ENCODE measurements at regions not wholly inside any gene's neighbourhood (a gene's known extent, or its start where the extent isn't known, plus 50 kb on each side); places are given as distances from the start of the nearest gene placed in this dataset.

- no peaks in the 10 kb centered on the region for H4K20me1 ChIP-seq (ENCODE audit: insufficient read depth, poor library complexity, severe bottlenecking)
- no peaks in the 10 kb centered on the region for H3K9me2 ChIP-seq (replicated peaks; ENCODE audit: insufficient read depth)
- WGBS (ENCODE audit: low lambda C conversion rate, missing lambda C conversion rate): 73% methylated on average over 9 of the region's 9 CpGs
- TF ChIP-seq EZH2phosphoT487 (IDR thresholded peaks at IDR 0.05; ENCODE audit: low read depth, severe bottlenecking, unreplicated experiment): no peak
- TF ChIP-seq CTCF (IDR thresholded peaks at IDR 0.05; ENCODE audit: poor library complexity): no peak
- TF ChIP-seq EZH2 (IDR thresholded peaks at IDR 0.05; ENCODE audit: borderline replicate concordance): no peak
- H3K4me1 ChIP-seq (ENCODE audit: insufficient read depth): peaks cover 5% of the 10 kb centered on the region
- H3K27me3 ChIP-seq: no peaks in the 10 kb centered on the region
- no peaks in the 10 kb centered on the region for H3K9me3 ChIP-seq (ENCODE audit: low read depth)
- no peak overlapping the region for H2AFZ ChIP-seq
- H3K36me3 ChIP-seq (replicated peaks; ENCODE audit: insufficient read depth, low read depth): no peaks in the 10 kb centered on the region
- no peak for DNase-seq (ENCODE audit: low spot score)
- H3K4me2 ChIP-seq: no peak overlapping the region
- H3K4me3 ChIP-seq: no peak overlapping the region
- no peak overlapping the region for H3K27ac ChIP-seq
- H3K79me2 ChIP-seq: no peaks in the 10 kb centered on the region
Measured at GRCh38 chr2:217070043-217070430, 210.2 kb upstream of the TNP1 start.

GRCh38 chr2:217069263-217070042, 209.6 kb upstream of the TNP1 start:
- no peak overlapping the region for H2AFZ ChIP-seq
- no peak overlapping the region for H3K4me3 ChIP-seq
- H4K20me1 ChIP-seq (ENCODE audit: insufficient read depth, poor library complexity, severe bottlenecking): no peaks in the 10 kb centered on the region
- no peaks in the 10 kb centered on the region for H3K27me3 ChIP-seq
- no peak overlapping the region for H3K27ac ChIP-seq
- no peaks in the 10 kb centered on the region for H3K9me2 ChIP-seq (replicated peaks; ENCODE audit: insufficient read depth)
- 97% methylated on average over 7 of the region's 7 CpGs for WGBS (ENCODE audit: low lambda C conversion rate, missing lambda C conversion rate)
- no peak overlapping the region for H3K4me2 ChIP-seq
- H3K4me1 ChIP-seq (ENCODE audit: insufficient read depth): peaks cover 8% of the 10 kb centered on the region
- TF ChIP-seq EZH2phosphoT487 (IDR thresholded peaks at IDR 0.05; ENCODE audit: low read depth, severe bottlenecking, unreplicated experiment) (no peak), EZH2 (IDR thresholded peaks at IDR 0.05; ENCODE audit: borderline replicate concordance) (no peak), CTCF (IDR thresholded peaks at IDR 0.05; ENCODE audit: poor library complexity) (no peak)
- DNase-seq (ENCODE audit: low spot score): no peak
- H3K79me2 ChIP-seq: no peaks in the 10 kb centered on the region
- no peaks in the 10 kb centered on the region for H3K9me3 ChIP-seq (ENCODE audit: low read depth)
- H3K36me3 ChIP-seq (replicated peaks; ENCODE audit: insufficient read depth, low read depth): no peaks in the 10 kb centered on the region

GRCh38 chr2:217068677-217069250, 208.9 kb upstream of the TNP1 start:
- Histone ChIP-seq H2AFZ (no peak overlapping the region), H3K36me3 (replicated peaks; ENCODE audit: insufficient read depth, low read depth) (no peaks in the 10 kb centered on the region), H3K79me2 (no peaks in the 10 kb centered on the region), H3K27ac (no peak overlapping the region), H3K4me2 (no peak overlapping the region), H4K20me1 (ENCODE audit: insufficient read depth, poor library complexity, severe bottlenecking) (no peaks in the 10 kb centered on the region), H3K4me3 (no peak overlapping the region), H3K4me1 (ENCODE audit: insufficient read depth) (peaks cover 8% of the 10 kb centered on the region), H3K9me2 (replicated peaks; ENCODE audit: insufficient read depth) (no peaks in the 10 kb centered on the region), H3K9me3 (ENCODE audit: low read depth) (no peaks in the 10 kb centered on the region), H3K27me3 (no peaks in the 10 kb centered on the region)
- WGBS (ENCODE audit: low lambda C conversion rate, missing lambda C conversion rate): 96% methylated on average over 6 of the region's 6 CpGs
- TF ChIP-seq CTCF (IDR thresholded peaks at IDR 0.05; ENCODE audit: poor library complexity) (no peak), EZH2phosphoT487 (IDR thresholded peaks at IDR 0.05; ENCODE audit: low read depth, severe bottlenecking, unreplicated experiment) (no peak), EZH2 (IDR thresholded peaks at IDR 0.05; ENCODE audit: borderline replicate concordance) (no peak)
- no peak for DNase-seq (ENCODE audit: low spot score)
